ENCODE measurements at regions not wholly inside any gene's neighbourhood (a gene's known extent, or its start where the extent isn't known, plus 50 kb on each side); places are given as distances from the start of the nearest gene placed in this dataset.

GRCh38 chr1:239771550-239771949 is 320.1 kb upstream of the FMN2 start:
- no peaks in the 10 kb centered on the region for H3K27me3 ChIP-seq (ENCODE audit: control insufficient read depth, extremely low read depth, insufficient read depth, low read length)
- dilution Hi-C loops (cut with MboI; ENCODE audit: extremely low pct_ligation_motif_present, low sequenced_read_pairs), result no loop called here
- H4K20me1 ChIP-seq (ENCODE audit: control insufficient read depth, extremely low read depth, insufficient read depth, low read length), result no peaks in the 10 kb centered on the region
- H3K4me1 ChIP-seq (ENCODE audit: control insufficient read depth, extremely low read depth, insufficient read depth, low read length), result no peaks in the 10 kb centered on the region
- DNase-seq (ENCODE audit: low read depth, low spot score) (no peak), FAIRE-seq (no peak)
- no peaks in the 10 kb centered on the region for H3K36me3 ChIP-seq (ENCODE audit: control insufficient read depth in 2 of 2, extremely low read depth in 1 of 2, insufficient read depth in 2 of 2, low read length in 2 of 2)
- no peak overlapping the region for H3K27ac ChIP-seq (ENCODE audit: control insufficient read depth, insufficient read depth, low read length)
- no peaks in the 10 kb centered on the region for H3K9me3 ChIP-seq (ENCODE audit: control insufficient read depth, low read depth, low read length)
- H3K4me3 ChIP-seq (ENCODE audit: control insufficient read depth in 2 of 3, extremely low read depth in 1 of 3, insufficient read depth in 2 of 3, low read depth in 1 of 3, low read length in 3 of 3), result no peak overlapping the region
- H3K9ac ChIP-seq (ENCODE audit: control insufficient read depth, extremely low read depth, insufficient read depth, low read length), result no peak overlapping the region
- H3K79me2 ChIP-seq (ENCODE audit: control insufficient read depth, insufficient read depth, low read length), result no peaks in the 10 kb centered on the region
- no peaks in the 10 kb centered on the region for H3K9me1 ChIP-seq (ENCODE audit: control insufficient read depth, extremely low read depth, insufficient read depth, low read length)
- no peak overlapping the region for H3K4me2 ChIP-seq (ENCODE audit: control insufficient read depth, extremely low read depth, insufficient read depth, low read depth, low read length)
- no peak overlapping the region for H2AFZ ChIP-seq (ENCODE audit: control insufficient read depth, low read length)
- TF ChIP-seq EZH2 (IDR thresholded peaks at IDR 0.05; ENCODE audit: low read length), result no peak

- Histone ChIP-seq H3K4me1 (ENCODE audit: control insufficient read depth, extremely low read depth, insufficient read depth, low read length) (no peaks in the 10 kb centered on the region), H3K79me2 (ENCODE audit: control insufficient read depth, insufficient read depth, low read length) (no peaks in the 10 kb centered on the region), H3K9me3 (ENCODE audit: control insufficient read depth, low read depth, low read length) (no peaks in the 10 kb centered on the region), H3K4me3 (ENCODE audit: control insufficient read depth in 2 of 3, extremely low read depth in 1 of 3, insufficient read depth in 2 of 3, low read depth in 1 of 3, low read length in 3 of 3) (no peak overlapping the region), H3K36me3 (ENCODE audit: control insufficient read depth in 2 of 2, extremely low read depth in 1 of 2, insufficient read depth in 2 of 2, low read length in 2 of 2) (no peaks in the 10 kb centered on the region), H2AFZ (ENCODE audit: control insufficient read depth, low read length) (no peak overlapping the region), H3K9me1 (ENCODE audit: control insufficient read depth, extremely low read depth, insufficient read depth, low read length) (no peaks in the 10 kb centered on the region), H3K9ac (ENCODE audit: control insufficient read depth, extremely low read depth, insufficient read depth, low read length) (no peak overlapping the region), H3K4me2 (ENCODE audit: control insufficient read depth, extremely low read depth, insufficient read depth, low read depth, low read length) (no peak overlapping the region), H4K20me1 (ENCODE audit: control insufficient read depth, extremely low read depth, insufficient read depth, low read length) (no peaks in the 10 kb centered on the region), H3K27me3 (ENCODE audit: control insufficient read depth, extremely low read depth, insufficient read depth, low read length) (no peaks in the 10 kb centered on the region), H3K27ac (ENCODE audit: control insufficient read depth, insufficient read depth, low read length) (no peak overlapping the region)
- TF ChIP-seq CTCF (optimal IDR thresholded peaks at IDR 0.05 in 1 of 3, IDR thresholded peaks at IDR 0.05 in 1 of 3, conservative IDR thresholded peaks at IDR 0.05 in 1 of 3; ENCODE audit: extremely low read depth in 1 of 3, insufficient read depth in 2 of 3, low read length in 3 of 3), result no peak
- DNase-seq (ENCODE audit: low read depth, low spot score) (no peak), FAIRE-seq (no peak)
- dilution Hi-C loops (cut with MboI; ENCODE audit: extremely low pct_ligation_motif_present, low sequenced_read_pairs), result no loop called here
Observed at GRCh38 chr1:239772446-239772845, 319.2 kb upstream of the FMN2 start.

- no peak overlapping the region for H3K9ac ChIP-seq (ENCODE audit: control insufficient read depth, extremely low read depth, insufficient read depth, low read length)
- H3K79me2 ChIP-seq (ENCODE audit: control insufficient read depth, insufficient read depth, low read length), result no peaks in the 10 kb centered on the region
- no peak overlapping the region for H2AFZ ChIP-seq (ENCODE audit: control insufficient read depth, low read length)
- no peaks in the 10 kb centered on the region for H3K36me3 ChIP-seq (ENCODE audit: control insufficient read depth in 2 of 2, extremely low read depth in 1 of 2, insufficient read depth in 2 of 2, low read length in 2 of 2)
- H3K9me1 ChIP-seq (ENCODE audit: control insufficient read depth, extremely low read depth, insufficient read depth, low read length), result no peaks in the 10 kb centered on the region
- DNase-seq (ENCODE audit: low read depth, low spot score) (no peak), FAIRE-seq (no peak)
- TF ChIP-seq CTCF (optimal IDR thresholded peaks at IDR 0.05 in 1 of 3, IDR thresholded peaks at IDR 0.05 in 1 of 3, conservative IDR thresholded peaks at IDR 0.05 in 1 of 3; ENCODE audit: extremely low read depth in 1 of 3, insufficient read depth in 2 of 3, low read length in 3 of 3) (no peak), EZH2 (IDR thresholded peaks at IDR 0.05; ENCODE audit: low read length) (no peak)
- no peaks in the 10 kb centered on the region for H3K4me1 ChIP-seq (ENCODE audit: control insufficient read depth, extremely low read depth, insufficient read depth, low read length)
- dilution Hi-C loops (cut with MboI; ENCODE audit: extremely low pct_ligation_motif_present, low sequenced_read_pairs), result no loop called here
- no peaks in the 10 kb centered on the region for H4K20me1 ChIP-seq (ENCODE audit: control insufficient read depth, extremely low read depth, insufficient read depth, low read length)
- H3K27me3 ChIP-seq (ENCODE audit: control insufficient read depth, extremely low read depth, insufficient read depth, low read length), result no peaks in the 10 kb centered on the region
- no peak overlapping the region for H3K4me3 ChIP-seq (ENCODE audit: control insufficient read depth in 2 of 3, extremely low read depth in 1 of 3, insufficient read depth in 2 of 3, low read depth in 1 of 3, low read length in 3 of 3)
- no peak overlapping the region for H3K4me2 ChIP-seq (ENCODE audit: control insufficient read depth, extremely low read depth, insufficient read depth, low read depth, low read length)
- no peak overlapping the region for H3K27ac ChIP-seq (ENCODE audit: control insufficient read depth, insufficient read depth, low read length)
- no peaks in the 10 kb centered on the region for H3K9me3 ChIP-seq (ENCODE audit: control insufficient read depth, low read depth, low read length)
Observed at GRCh38 chr1:239775466-239775865, 316.2 kb upstream of the FMN2 start.

All from keratinocyte (primary cell).